ENCODE measurements at regions not wholly inside any gene's neighbourhood (a gene's known extent, or its start where the extent isn't known, plus 50 kb on each side); places are given as distances from the start of the nearest gene placed in this dataset.

DNA sequence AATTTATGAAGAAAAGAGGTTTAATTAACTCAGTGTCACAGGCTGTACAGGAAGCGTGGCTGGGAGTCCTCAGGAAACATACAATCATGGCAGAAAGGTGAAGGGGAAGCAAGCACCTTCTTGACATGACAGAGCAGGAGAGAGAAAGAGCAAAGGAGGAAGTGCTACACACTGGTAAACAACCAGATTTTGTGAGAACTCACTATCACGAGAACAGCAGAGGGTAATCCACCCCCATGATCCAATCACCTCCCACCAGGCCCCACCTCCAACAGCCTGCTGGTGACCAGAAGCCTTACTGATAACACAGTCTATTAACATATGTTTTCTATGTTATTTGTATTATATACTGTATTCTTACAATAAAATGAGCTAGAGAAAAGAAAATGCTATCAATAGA is 254.8 kb downstream of the PCDH10 start:
- no peak for DNase-seq (ENCODE audit: low read depth)
- H3K4me3 ChIP-seq (ENCODE audit: low read depth, low read length), result no peak overlapping the region
- TF ChIP-seq, protein P1, sequence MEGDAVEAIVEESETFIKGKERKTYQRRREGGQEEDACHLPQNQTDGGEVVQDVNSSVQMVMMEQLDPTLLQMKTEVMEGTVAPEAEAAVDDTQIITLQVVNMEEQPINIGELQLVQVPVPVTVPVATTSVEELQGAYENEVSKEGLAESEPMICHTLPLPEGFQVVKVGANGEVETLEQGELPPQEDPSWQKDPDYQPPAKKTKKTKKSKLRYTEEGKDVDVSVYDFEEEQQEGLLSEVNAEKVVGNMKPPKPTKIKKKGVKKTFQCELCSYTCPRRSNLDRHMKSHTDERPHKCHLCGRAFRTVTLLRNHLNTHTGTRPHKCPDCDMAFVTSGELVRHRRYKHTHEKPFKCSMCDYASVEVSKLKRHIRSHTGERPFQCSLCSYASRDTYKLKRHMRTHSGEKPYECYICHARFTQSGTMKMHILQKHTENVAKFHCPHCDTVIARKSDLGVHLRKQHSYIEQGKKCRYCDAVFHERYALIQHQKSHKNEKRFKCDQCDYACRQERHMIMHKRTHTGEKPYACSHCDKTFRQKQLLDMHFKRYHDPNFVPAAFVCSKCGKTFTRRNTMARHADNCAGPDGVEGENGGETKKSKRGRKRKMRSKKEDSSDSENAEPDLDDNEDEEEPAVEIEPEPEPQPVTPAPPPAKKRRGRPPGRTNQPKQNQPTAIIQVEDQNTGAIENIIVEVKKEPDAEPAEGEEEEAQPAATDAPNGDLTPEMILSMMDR (IDR thresholded peaks at IDR 0.05; ENCODE audit: insufficient read depth, low read depth, low read length, missing control alignments), result no peak

DNA sequence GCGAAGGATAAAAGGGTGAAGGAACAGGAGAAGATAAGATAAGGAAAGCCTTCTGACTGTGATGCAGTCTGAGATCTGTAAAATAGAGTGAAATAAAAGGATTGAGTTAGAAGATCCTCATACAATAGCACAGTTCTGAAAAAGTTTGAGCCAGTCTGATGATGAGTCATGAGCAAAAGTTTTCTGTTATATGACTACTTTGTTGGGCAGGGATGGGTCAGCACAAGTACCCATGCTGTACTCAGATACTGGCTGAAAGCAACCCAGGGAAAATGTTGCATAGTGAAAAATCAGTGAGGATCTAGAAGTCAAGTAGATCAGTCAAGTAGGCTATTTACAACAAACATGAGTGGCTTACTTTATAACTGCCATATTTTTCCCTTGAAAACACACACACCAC is 253.5 kb downstream of the PCDH10 start:
- TF ChIP-seq, protein P1 (IDR thresholded peaks at IDR 0.05; ENCODE audit: insufficient read depth, low read depth, low read length, missing control alignments), result no peak
- no peak overlapping the region for H3K4me3 ChIP-seq (ENCODE audit: low read depth, low read length)
- no peak for DNase-seq (ENCODE audit: low read depth)

DNA sequence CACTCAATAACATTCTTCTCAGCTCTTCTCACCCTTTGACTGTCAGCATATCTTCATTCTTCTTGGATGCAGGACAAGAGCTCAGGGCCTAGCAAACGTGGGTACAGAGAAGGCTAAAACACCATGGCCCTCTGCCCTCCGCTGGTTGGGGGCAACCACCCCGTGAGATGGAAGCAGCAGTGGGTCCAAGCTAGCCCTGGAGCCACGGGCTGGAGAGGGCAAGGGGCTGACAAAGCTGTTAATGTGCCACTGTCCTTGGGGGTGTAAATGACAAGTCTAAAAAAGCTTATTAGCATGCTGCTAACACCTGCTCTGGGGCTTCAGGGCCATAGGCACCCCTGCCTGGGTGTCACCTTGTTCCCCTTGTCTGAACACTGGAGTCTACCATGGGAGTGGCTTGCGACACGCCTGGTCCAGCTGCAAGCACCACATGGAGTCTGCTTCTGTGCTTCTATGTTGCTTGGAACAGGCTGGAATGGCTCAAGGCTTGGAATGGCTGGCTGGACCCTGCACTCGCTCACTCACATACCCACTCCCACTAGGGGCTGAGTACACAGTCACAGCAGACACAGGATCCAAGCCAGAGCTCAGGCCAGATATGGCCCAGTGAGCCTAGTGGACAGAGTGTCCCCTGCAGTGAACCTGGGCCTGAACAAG is 246.0 kb downstream of the PCDH10 start:
- TF ChIP-seq, protein P1 (IDR thresholded peaks at IDR 0.05; ENCODE audit: insufficient read depth, low read depth, low read length, missing control alignments), result no peak
- H3K4me3 ChIP-seq (ENCODE audit: low read depth, low read length), result no peak overlapping the region
- no peak for DNase-seq (ENCODE audit: low read depth)

DNA sequence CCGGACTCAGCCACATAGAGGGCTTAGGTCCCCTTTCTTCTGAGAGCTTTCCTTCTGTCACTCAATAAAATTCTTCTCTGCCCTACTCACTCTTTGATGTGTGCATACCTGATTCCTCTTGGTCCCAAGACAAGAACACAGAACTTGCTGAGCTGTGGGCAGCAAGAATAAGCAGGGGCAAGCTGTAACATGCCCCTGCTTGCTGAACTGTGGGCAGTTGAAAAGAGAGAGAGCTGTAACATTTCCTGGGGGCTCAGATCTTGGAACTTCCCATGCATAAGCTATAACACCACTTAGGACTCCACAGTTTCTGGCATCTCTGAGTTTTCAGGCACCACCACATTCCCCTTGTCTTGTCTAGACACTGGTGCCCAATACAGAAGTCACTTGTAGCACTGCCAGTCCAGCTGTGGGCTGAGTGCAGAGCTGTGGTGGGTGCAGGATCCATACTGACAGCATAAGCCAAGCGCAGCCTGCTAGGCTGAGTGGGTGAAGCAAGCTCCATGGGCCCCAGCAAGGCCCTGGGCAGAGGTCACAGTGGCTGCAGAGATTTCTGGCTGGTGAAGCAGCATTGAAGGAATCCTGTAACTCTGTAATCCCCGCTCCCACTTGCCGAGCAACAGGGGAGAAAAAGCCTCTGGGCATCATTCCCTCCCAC is 241.2 kb downstream of the PCDH10 start:
- TF ChIP-seq, protein P1 (IDR thresholded peaks at IDR 0.05; ENCODE audit: insufficient read depth, low read depth, low read length, missing control alignments), result no peak
- DNase-seq (ENCODE audit: low read depth), result peak; percentile 4

DNA sequence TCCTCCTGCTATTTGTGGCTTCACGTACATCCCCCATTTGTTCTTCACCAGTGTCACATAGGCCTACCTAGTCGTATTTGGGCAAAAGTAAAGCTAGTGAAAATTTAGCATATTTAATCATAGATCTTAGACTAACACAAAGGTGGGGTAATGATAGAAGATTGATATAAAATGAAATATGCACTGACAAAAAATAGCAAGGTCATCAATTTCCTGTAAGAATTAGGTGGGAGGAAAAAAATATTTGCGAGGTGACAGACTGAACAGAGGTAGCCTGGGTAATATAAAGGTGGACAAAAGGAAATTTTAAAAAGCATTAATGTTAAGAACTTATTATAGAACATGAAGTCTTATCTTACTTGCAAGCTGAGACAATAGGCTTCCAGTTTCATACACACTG is 239.9 kb downstream of the PCDH10 start:
- H3K4me3 ChIP-seq (ENCODE audit: low read depth, low read length), result no peak overlapping the region
- TF ChIP-seq, protein P1 (IDR thresholded peaks at IDR 0.05; ENCODE audit: insufficient read depth, low read depth, low read length, missing control alignments), result no peak
- no peak for DNase-seq (ENCODE audit: low read depth)

More for the DNA sequence above, 241.2 kb downstream of the PCDH10 start:
- H3K4me3 ChIP-seq (ENCODE audit: low read depth, low read length), result no peak overlapping the region

DNA sequence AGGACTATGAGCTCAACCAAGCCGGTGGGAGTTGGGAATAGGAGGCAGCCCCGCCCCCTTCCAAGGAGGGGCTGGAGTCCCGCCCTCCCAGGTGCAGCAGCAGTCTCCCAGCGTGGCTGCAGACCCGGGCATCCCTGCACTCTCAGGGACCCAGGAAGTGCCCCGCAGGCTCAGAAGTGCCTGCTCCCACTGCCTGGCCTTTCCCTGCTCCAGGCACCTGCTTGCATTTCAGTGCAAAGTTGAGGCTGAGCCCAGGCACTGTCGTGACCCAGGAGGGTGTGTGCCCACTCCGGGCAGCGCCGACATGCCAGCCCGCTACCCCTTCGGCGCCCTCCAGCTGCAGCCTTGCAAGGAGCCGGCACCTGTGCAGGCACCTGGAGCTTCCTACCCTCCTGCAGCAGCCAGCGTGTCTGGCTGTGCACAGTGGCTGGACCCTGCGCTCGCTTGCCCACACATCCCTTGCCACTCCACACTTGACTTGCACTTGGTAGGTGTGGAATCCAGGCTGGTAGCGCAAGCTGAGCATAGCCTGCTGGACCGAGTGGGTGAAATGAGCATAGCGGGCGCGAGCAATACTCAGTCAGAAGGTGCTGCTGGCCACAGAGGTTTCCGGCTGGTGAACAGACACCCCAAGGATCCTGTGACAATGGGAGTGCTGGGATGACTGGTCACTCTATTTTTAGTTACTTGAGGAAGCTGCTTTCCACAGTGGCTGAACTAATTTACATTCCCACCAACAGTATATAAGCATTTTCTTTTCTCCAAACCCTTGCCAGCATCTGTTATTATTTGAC is 236.3 kb downstream of the PCDH10 start:
- peak; percentile 1 for DNase-seq (ENCODE audit: low read depth)
- TF ChIP-seq, protein P1 (IDR thresholded peaks at IDR 0.05; ENCODE audit: insufficient read depth, low read depth, low read length, missing control alignments), result no peak
- H3K4me3 ChIP-seq (ENCODE audit: low read depth, low read length), result no peak overlapping the region

All from GM12865 (cell line).